Stimulated activated naive CD8-positive, alpha-beta T cell treated with anti-CD3 and anti-CD28 coated beads, Interleukin-15, amount 100 ng/mL, for 72 hours (primary cell): ENCODE measurements at regions not wholly inside any gene's neighbourhood (a gene's known extent, or its start where the extent isn't known, plus 50 kb on each side); places are given as distances from the start of the nearest gene placed in this dataset.
"Not testable (repeated sequence)": the region's sequence is repeated elsewhere in the genome, so short reads cannot be mapped to it uniquely, and the experiment has no call there.

Source experiments
- ATAC-seq: fragments of 150-1000 bp; cut with Tn5 transposase; 2 replicates; pipeline ENCODE4 v1.10.0; 2021; ENCODE audit warnings: mild to moderate bottlenecking, moderate library complexity
- DNase-seq, 2 donors: peaks; one replicate each; pipeline ENCODE4 v3.0.0; 2021 to 2022
- H3K27ac Mint-ChIP-seq, 2 donors: one replicate each; pipeline ENCODE4 v1.8.0; 2022; ENCODE audit warnings: mild to moderate bottlenecking in 2 of 2, mixed read lengths in 2 of 2, moderate library complexity in 2 of 2
- H3K27me3 Mint-ChIP-seq: one replicate; pipeline ENCODE4 v1.8.0; 2022; ENCODE audit warnings: mixed read lengths
- H3K4me1 Mint-ChIP-seq: one replicate; pipeline ENCODE4 v1.8.0; 2022; ENCODE audit warnings: mild to moderate bottlenecking, mixed read lengths
- H3K4me3 Mint-ChIP-seq, 2 donors: one replicate each; pipeline ENCODE4 v1.8.0; 2022; ENCODE audit warnings: mild to moderate bottlenecking in 2 of 2, mixed read lengths in 2 of 2, moderate library complexity in 1 of 2
- H3K9me3 Mint-ChIP-seq, 2 donors: one replicate each; pipeline ENCODE4 v1.8.0; 2022; ENCODE audit warnings: mixed read lengths in 2 of 2

DNA sequence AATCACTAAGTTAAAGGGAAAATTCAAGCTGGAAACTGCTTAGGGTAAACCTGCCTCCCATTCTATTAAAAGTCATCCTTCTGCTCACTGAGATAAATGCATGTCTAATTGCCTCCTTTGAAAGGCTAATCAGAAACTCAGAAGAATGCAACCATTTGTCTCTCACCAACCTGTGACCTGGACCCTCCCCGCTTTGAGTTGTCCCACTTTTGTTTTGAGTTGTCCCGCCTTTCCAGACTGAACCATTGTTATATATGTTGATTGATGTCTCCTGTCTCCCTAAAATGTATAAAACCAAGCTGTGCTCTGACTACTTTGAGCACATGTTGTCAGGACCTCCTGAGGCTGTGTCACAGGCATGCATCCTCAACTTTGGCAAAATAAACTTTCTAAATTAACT is 378.4 kb downstream of the KIF20B start:
- peaks cover 14% of the 10 kb centered on the region for H3K27me3 Mint-ChIP-seq
- H3K9me3 Mint-ChIP-seq: no peaks in the 10 kb centered on the region
- no peak overlapping the region for H3K4me3 Mint-ChIP-seq
- no peak overlapping the region for H3K27ac Mint-ChIP-seq
- no peak for ATAC-seq
- no peak for DNase-seq
- H3K4me1 Mint-ChIP-seq: no peaks in the 10 kb centered on the region

- H3K9me3 Mint-ChIP-seq, H3K27ac Mint-ChIP-seq, ATAC-seq, DNase-seq, H3K4me3 Mint-ChIP-seq: not testable (repeated sequence)
- H3K4me1 Mint-ChIP-seq: peaks cover 13% of the 10 kb centered on the region
- H3K27me3 Mint-ChIP-seq: peaks cover 10% of the 10 kb centered on the region
Observed at GRCh38 chr10:90086606-90087190, 385.3 kb downstream of the KIF20B start.

- Mint-ChIP-seq H3K27me3 (peaks cover 9% of the 10 kb centered on the region), H3K27ac (no peak overlapping the region), H3K4me3 (no peak overlapping the region), H3K9me3 (no peaks in the 10 kb centered on the region), H3K4me1 (peaks cover 13% of the 10 kb centered on the region)
- ATAC-seq: peak; percentile 98
- peak in 1 of 2 donors; percentile 31 for DNase-seq
Observed at GRCh38 chr10:90087197-90088023, 386.0 kb downstream of the KIF20B start.

GRCh38 chr10:90088024-90088317 is 386.6 kb downstream of the KIF20B start:
- Mint-ChIP-seq H3K9me3 (no peaks in the 10 kb centered on the region), H3K27me3 (peaks cover 9% of the 10 kb centered on the region), H3K4me3 (no peak overlapping the region), H3K4me1 (peaks cover 13% of the 10 kb centered on the region), H3K27ac (no peak overlapping the region)
- ATAC-seq: no peak
- DNase-seq: no peak

- Mint-ChIP-seq H3K4me3 (no peak overlapping the region), H3K27me3 (peaks cover 9% of the 10 kb centered on the region), H3K27ac (no peak overlapping the region), H3K4me1 (peaks cover 13% of the 10 kb centered on the region), H3K9me3 (no peaks in the 10 kb centered on the region)
- no peak for ATAC-seq
- no peak for DNase-seq
Observed at GRCh38 chr10:90089719-90090118, 388.3 kb downstream of the KIF20B start.

GRCh38 chr10:90096196-90096595 is 394.8 kb downstream of the KIF20B start:
- no peaks in the 10 kb centered on the region for H3K4me1 Mint-ChIP-seq
- DNase-seq: no peak
- no peak overlapping the region for H3K4me3 Mint-ChIP-seq
- H3K27me3 Mint-ChIP-seq: no peaks in the 10 kb centered on the region
- H3K9me3 Mint-ChIP-seq: no peaks in the 10 kb centered on the region
- H3K27ac Mint-ChIP-seq: no peak overlapping the region
- no peak for ATAC-seq

DNA sequence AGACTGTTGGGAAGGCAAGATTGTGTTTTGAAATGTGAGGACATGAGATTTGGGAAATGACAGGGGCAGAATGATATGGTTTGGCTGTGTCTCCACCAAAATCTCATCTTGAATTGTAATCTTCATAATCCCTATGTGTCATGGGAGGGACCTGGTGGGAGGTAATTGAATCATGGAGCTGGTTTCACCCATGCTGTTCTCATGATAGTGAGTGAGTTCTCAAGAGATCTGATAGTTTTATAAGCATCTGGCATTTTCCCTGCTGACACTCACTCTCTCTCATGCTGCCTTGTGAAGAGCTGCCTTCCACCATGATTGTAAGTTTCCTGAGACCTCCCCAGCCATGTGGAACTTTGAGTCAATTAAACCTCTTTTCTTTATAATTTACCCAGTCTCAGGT is 406.2 kb downstream of the KIF20B start:
- not testable (repeated sequence) for DNase-seq, H3K4me3 Mint-ChIP-seq, H3K27ac Mint-ChIP-seq, H3K4me1 Mint-ChIP-seq, H3K27me3 Mint-ChIP-seq, H3K9me3 Mint-ChIP-seq, ATAC-seq

DNA sequence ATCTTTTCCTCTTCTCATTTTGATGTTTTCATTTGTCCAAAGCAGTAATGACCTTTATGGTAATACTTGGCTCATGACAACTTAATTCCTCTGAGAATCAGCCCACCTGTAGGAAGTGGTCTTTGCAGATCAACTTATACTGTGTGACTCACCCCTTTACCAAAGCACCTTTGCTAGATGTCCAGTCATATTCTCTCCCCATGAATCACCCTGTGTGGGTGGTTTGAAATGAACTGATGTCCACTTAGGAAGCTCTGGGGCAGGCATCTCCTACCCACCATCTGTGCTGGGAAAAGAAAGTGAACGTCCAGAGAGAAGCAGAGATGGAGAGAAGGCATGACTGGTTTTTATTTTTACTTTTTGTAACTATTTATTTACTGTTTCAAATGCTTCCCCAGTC is 410.3 kb downstream of the KIF20B start:
- DNase-seq (no peak), ATAC-seq (no peak)
- peaks cover 8% of the 10 kb centered on the region for H3K27me3 Mint-ChIP-seq
- H3K4me3 Mint-ChIP-seq: no peak overlapping the region
- no peak overlapping the region for H3K27ac Mint-ChIP-seq
- H3K9me3 Mint-ChIP-seq: peaks cover 0 to 7% of the 10 kb centered on the region in 2 donors
- H3K4me1 Mint-ChIP-seq: no peaks in the 10 kb centered on the region

GRCh38 chr10:90112681-90113080 is 411.3 kb downstream of the KIF20B start:
- no peak overlapping the region for H3K27ac Mint-ChIP-seq
- no peak for DNase-seq

GRCh38 chr10:90118567-90118966 is 417.2 kb downstream of the KIF20B start:
- H3K27me3 Mint-ChIP-seq, H3K4me3 Mint-ChIP-seq, H3K27ac Mint-ChIP-seq, H3K4me1 Mint-ChIP-seq, ATAC-seq, DNase-seq: not testable (repeated sequence)
- peaks cover 0 to 14% of the 10 kb centered on the region in 2 donors for H3K9me3 Mint-ChIP-seq

More at GRCh38 chr10:90112681-90113080, 411.3 kb downstream of the KIF20B start:
- H3K27me3 Mint-ChIP-seq: peaks cover 8% of the 10 kb centered on the region
- H3K4me1 Mint-ChIP-seq: no peaks in the 10 kb centered on the region
- H3K9me3 Mint-ChIP-seq: peaks cover 0 to 10% of the 10 kb centered on the region in 2 donors
- H3K4me3 Mint-ChIP-seq: no peak overlapping the region
- ATAC-seq: no peak

DNA sequence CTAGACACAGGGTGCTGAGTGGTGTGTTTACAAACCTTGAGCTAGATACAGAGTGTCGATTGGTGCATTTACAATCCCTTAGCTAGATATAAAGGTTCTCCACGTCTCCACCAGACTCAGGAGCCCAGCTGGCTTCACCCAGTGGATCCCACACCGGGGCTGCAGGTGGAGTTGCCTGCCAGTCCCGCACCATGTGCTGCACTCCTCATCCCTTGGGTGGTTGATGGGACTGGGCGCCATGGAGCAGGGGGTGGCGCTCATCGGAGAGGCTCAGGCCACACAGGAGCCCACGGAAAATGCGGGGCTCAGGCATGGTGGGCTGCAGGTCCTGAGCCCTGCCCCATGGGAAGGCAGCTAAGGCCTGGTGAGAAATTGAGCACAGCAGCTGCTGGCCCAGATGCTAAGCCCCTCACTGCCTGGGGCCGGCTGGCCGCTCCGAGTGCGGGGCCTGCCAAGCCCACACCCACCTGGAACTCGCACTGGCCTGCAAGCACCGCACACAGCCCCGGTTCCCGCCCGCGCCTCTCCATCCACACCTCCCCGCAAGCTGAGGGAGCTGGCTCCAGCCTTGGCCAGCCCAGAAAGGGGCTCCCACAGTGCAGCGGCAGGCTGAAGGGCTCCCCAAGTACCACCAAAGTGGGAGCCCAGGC is 418.4 kb downstream of the KIF20B start:
- H3K27me3 Mint-ChIP-seq, H3K4me3 Mint-ChIP-seq, ATAC-seq, DNase-seq, H3K27ac Mint-ChIP-seq, H3K4me1 Mint-ChIP-seq: not testable (repeated sequence)
- H3K9me3 Mint-ChIP-seq: peaks cover 0 to 14% of the 10 kb centered on the region in 2 donors

- Mint-ChIP-seq H3K4me3 (no peak overlapping the region), H3K27me3 (no peaks in the 10 kb centered on the region), H3K9me3 (peaks cover 0 to 2% of the 10 kb centered on the region in 2 donors), H3K27ac (no peak overlapping the region), H3K4me1 (no peaks in the 10 kb centered on the region)
- DNase-seq (no peak), ATAC-seq (no peak)
Observed at GRCh38 chr10:90125456-90126255, 424.3 kb downstream of the KIF20B start.

DNA sequence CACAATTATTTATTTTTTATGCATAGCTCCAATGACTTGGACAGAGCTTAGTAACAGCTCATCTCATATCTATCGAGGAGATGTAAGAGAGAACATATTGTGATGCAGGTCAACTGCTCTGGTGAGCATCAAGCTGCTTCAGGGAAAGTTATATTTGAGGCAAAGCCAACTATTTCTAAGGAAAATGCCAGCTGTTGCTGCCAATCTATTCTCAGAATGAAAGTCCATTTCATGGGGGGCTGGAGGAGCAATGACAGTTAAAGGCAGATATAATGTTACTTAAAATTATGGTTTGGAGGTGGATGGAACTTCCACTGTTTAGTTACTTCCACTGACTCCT is 424.8 kb downstream of the KIF20B start:
- H3K9me3 Mint-ChIP-seq: peaks cover 1 to 8% of the 10 kb centered on the region in 2 donors
- no peak for ATAC-seq
- H3K27me3 Mint-ChIP-seq: no peaks in the 10 kb centered on the region
- no peaks in the 10 kb centered on the region for H3K4me1 Mint-ChIP-seq
- DNase-seq: no peak
- H3K4me3 Mint-ChIP-seq: no peak overlapping the region
- no peak overlapping the region for H3K27ac Mint-ChIP-seq

GRCh38 chr10:90130321-90131086 is 429.1 kb downstream of the KIF20B start:
- H3K9me3 Mint-ChIP-seq: peaks cover 8 to 13% of the 10 kb centered on the region in 2 donors
- H3K4me1 Mint-ChIP-seq: no peaks in the 10 kb centered on the region
- DNase-seq (no peak), ATAC-seq (no peak)
- H3K27me3 Mint-ChIP-seq: no peaks in the 10 kb centered on the region
- H3K4me3 Mint-ChIP-seq: no peak overlapping the region
- no peak overlapping the region for H3K27ac Mint-ChIP-seq

GRCh38 chr10:90133606-90134005 is 432.2 kb downstream of the KIF20B start:
- ATAC-seq: no peak
- Mint-ChIP-seq H3K27me3 (no peaks in the 10 kb centered on the region), H3K4me1 (no peaks in the 10 kb centered on the region), H3K4me3 (no peak overlapping the region), H3K27ac (no peak overlapping the region), H3K9me3 (peaks cover 26 to 39% of the 10 kb centered on the region in 2 donors)
- DNase-seq: no peak
